T-helper 17 cell (primary cell): ENCODE measurements at regions not wholly inside any gene's neighbourhood (a gene's known extent, or its start where the extent isn't known, plus 50 kb on each side); places are given as distances from the start of the nearest gene placed in this dataset.
A peak's percentile ranks its signal among the peaks of the same experiment; 100 is the strongest.

Experiments
- ATAC-seq: fragments of 150-1000 bp; cut with Tn5 transposase; 2 replicates; pipeline ENCODE4 v1.10.0; 2021; ENCODE audit warnings: mild to moderate bottlenecking, moderate library complexity
- DNase-seq, 3 donors: peaks; one replicate each; pipeline versions ENCODE4 v3.0.0 to v3.0.0-alpha.2; 2020 to 2021
- H3K9me3 ChIP-seq: one replicate; pipeline ENCODE4 v1.7.0; 2013; ENCODE audit warnings: low read length, mild to moderate bottlenecking; ENCODE audit not compliant: control insufficient read depth, poor library complexity, severe bottlenecking
- H3K27ac Mint-ChIP-seq: one replicate; pipeline ENCODE4 v1.8.0; 2022; ENCODE audit warnings: mild to moderate bottlenecking, moderate library complexity, mixed read lengths
- H3K27me3 Mint-ChIP-seq: one replicate; pipeline ENCODE4 v1.8.0; 2022; ENCODE audit warnings: mixed read lengths
- H3K36me3 Mint-ChIP-seq: one replicate; pipeline ENCODE4 v1.8.0; 2022; ENCODE audit warnings: low read depth, mixed read lengths
- H3K4me1 Mint-ChIP-seq: one replicate; pipeline ENCODE4 v1.8.0; 2022; ENCODE audit warnings: mild to moderate bottlenecking, mixed read lengths
- H3K4me3 Mint-ChIP-seq: one replicate; pipeline ENCODE4 v1.8.0; 2022; ENCODE audit warnings: mild to moderate bottlenecking, moderate library complexity, mixed read lengths

DNA sequence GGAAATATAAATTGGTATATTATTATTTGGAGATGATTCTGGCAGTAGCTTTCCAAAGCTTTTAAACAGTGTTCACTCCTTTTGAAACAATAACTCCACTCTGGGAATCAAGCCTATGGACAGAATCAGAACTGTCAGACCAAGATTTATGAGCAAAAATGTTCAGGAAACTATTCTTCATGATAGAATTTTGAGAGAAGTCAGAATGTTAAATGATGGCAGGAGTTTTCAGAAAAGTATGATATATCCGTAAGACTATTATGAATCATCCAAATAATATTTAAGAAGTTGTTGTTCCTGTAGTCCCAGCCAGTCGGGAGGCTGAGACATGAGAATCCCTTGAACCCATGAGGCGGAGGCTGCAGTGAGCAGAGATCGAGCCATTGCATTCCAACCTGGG, 50.5 kb upstream of the ADGRG2 start:
- H3K27me3 Mint-ChIP-seq, result no peaks in the 10 kb centered on the region
- DNase-seq (no peak), ATAC-seq (no peak)
- H3K27ac Mint-ChIP-seq, result no peak overlapping the region
- no peaks in the 10 kb centered on the region for H3K4me1 Mint-ChIP-seq
- H3K9me3 ChIP-seq, result no peaks in the 10 kb centered on the region
- no peaks in the 10 kb centered on the region for H3K36me3 Mint-ChIP-seq
- H3K4me3 Mint-ChIP-seq, result no peak overlapping the region

- no peak overlapping the region for H3K4me3 Mint-ChIP-seq
- no peaks in the 10 kb centered on the region for H3K36me3 Mint-ChIP-seq
- H3K27ac Mint-ChIP-seq, result no peak overlapping the region
- no peaks in the 10 kb centered on the region for H3K9me3 ChIP-seq
- DNase-seq, result no peak
- H3K4me1 Mint-ChIP-seq, result no peaks in the 10 kb centered on the region
- no peaks in the 10 kb centered on the region for H3K27me3 Mint-ChIP-seq
- ATAC-seq, result no peak
These were observed 52.2 kb upstream of the ADGRG2 start for GRCh38 chrX:19174401-19175025.

DNA sequence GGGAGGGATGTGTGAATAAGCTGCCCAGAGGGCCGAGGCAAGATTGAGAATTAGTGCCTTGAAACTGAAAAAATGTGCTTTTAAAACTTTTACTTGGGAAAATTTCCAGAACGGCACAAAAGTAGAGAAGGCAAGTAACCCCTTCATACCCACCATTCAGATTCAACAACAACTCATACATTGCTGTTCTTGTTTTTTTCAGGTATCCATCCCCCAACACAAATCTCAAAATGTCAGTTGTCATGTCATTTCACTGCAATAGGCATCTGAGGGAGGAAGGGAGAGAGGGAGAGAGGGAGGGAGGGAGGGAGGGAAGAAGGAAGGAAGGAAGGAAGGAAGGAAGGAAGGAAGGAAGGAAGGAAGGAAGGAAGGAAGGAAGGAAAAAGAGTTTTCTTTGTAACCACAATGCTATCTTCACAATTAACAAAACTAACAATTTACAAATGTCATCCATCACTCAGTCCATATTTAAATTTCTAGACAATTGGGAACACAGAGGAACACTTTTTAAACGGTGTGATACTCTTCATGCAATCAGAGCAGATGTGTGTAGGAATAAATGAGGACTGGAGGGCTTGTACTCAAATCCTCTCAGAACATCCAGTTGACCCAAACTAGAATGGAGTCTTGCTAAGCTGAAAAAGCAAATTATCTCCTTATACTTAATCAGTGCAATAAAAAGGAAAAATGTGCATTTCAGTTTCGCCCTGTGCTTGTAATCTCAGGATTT, 54.8 kb upstream of the ADGRG2 start:
- ATAC-seq, result no peak
- Mint-ChIP-seq H3K36me3 (no peaks in the 10 kb centered on the region), H3K4me3 (no peak overlapping the region), H3K4me1 (no peaks in the 10 kb centered on the region), H3K27me3 (peaks cover 6% of the 10 kb centered on the region), H3K27ac (no peak overlapping the region)
- no peak for DNase-seq
- H3K9me3 ChIP-seq, result no peaks in the 10 kb centered on the region

GRCh38 chrX:19177721-19178120, 55.5 kb upstream of the ADGRG2 start:
- Mint-ChIP-seq H3K27ac (no peak overlapping the region), H3K4me3 (no peak overlapping the region), H3K27me3 (peaks cover 6% of the 10 kb centered on the region), H3K4me1 (no peaks in the 10 kb centered on the region), H3K36me3 (no peaks in the 10 kb centered on the region)
- no peak for DNase-seq
- no peaks in the 10 kb centered on the region for H3K9me3 ChIP-seq
- no peak for ATAC-seq

- no peaks in the 10 kb centered on the region for H3K9me3 ChIP-seq
- Mint-ChIP-seq H3K4me3 (no peak overlapping the region), H3K27ac (no peak overlapping the region), H3K4me1 (no peaks in the 10 kb centered on the region), H3K36me3 (no peaks in the 10 kb centered on the region), H3K27me3 (peaks cover 6% of the 10 kb centered on the region)
- no peak for DNase-seq
- no peak for ATAC-seq
These were observed 56.1 kb upstream of the ADGRG2 start for GRCh38 chrX:19178402-19178801.

DNA sequence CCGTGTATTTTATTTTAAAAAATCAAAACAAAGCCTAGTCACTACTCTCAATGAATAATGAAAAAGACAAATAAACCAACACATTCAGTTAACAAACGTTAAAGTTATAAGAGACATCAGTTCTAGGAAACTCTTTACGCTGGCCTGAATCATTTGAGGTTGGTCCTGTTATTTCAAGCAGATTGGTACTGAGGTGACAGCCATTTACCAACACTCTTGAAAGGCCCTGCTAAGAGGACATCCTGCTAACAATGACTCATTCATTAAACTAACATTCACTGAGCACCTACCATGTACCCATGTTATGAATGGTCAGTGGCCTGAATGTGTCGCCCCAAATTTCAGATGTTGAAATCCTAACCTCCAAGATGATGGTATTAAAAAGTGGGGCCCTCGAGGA, 57.1 kb upstream of the ADGRG2 start:
- Mint-ChIP-seq H3K27me3 (peaks cover 6% of the 10 kb centered on the region), H3K4me1 (no peaks in the 10 kb centered on the region), H3K36me3 (no peaks in the 10 kb centered on the region), H3K4me3 (no peak overlapping the region), H3K27ac (no peak overlapping the region)
- DNase-seq (no peak), ATAC-seq (no peak)
- H3K9me3 ChIP-seq, result no peaks in the 10 kb centered on the region

DNA sequence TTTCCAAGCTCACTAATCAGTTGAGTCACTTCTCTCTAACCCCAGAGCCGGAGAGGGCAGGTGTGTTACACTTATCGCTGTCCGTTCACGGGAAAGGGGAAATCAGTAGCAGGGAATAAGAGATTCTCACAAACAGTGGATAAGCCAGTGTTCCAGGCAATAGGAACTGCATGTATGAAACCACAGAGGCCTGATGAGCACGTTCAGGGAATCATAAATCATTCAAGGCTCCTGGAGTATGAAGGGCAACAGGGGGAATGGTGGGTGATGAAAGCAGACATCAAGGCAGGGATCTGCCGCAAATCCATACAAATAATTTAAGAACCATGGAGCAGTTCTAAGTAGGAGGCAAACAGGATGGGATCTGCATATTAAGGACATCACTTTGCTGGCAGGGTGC, 59.1 kb upstream of the ADGRG2 start:
- no peak overlapping the region for H3K4me3 Mint-ChIP-seq
- H3K27me3 Mint-ChIP-seq, result peaks cover 6% of the 10 kb centered on the region
- no peaks in the 10 kb centered on the region for H3K36me3 Mint-ChIP-seq
- ATAC-seq, result no peak
- H3K27ac Mint-ChIP-seq, result no peak overlapping the region
- no peaks in the 10 kb centered on the region for H3K9me3 ChIP-seq
- DNase-seq, result no peak
- H3K4me1 Mint-ChIP-seq, result no peaks in the 10 kb centered on the region

DNA sequence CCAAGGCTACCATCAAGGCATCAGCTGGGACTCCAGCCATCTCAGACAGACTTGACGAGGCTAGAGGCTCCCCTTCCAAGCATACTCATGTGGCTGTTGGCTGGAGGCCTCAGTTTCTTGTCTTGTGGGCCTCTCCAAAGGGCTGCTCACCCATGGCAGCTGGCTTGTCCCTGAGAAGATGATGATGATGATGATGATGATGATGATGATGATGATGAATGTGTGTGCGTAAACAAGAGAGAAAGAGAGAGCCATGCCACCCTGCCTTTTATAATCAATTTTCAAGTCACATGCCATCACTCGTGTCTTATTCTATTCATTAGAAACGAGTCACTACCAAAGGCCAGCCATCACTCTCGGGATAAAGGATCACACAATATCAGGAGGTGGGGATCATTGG, 60.5 kb upstream of the ADGRG2 start:
- DNase-seq (no peak), ATAC-seq (no peak)
- Mint-ChIP-seq H3K4me1 (no peaks in the 10 kb centered on the region), H3K36me3 (no peaks in the 10 kb centered on the region), H3K4me3 (no peak overlapping the region), H3K27ac (no peak overlapping the region), H3K27me3 (peaks cover 6% of the 10 kb centered on the region)
- H3K9me3 ChIP-seq, result no peaks in the 10 kb centered on the region

- no peaks in the 10 kb centered on the region for H3K4me1 Mint-ChIP-seq
- no peaks in the 10 kb centered on the region for H3K36me3 Mint-ChIP-seq
- ATAC-seq, result no peak
- H3K27me3 Mint-ChIP-seq, result peaks cover 6% of the 10 kb centered on the region
- H3K9me3 ChIP-seq, result no peaks in the 10 kb centered on the region
- H3K4me3 Mint-ChIP-seq, result no peak overlapping the region
- H3K27ac Mint-ChIP-seq, result no peak overlapping the region
- DNase-seq, result no peak
These were observed 61.7 kb upstream of the ADGRG2 start for GRCh38 chrX:19183761-19184477.

- ATAC-seq, result no peak
These were observed 66.3 kb upstream of the ADGRG2 start for GRCh38 chrX:19188566-19188965.

GRCh38 chrX:19190902-19191301, 68.6 kb upstream of the ADGRG2 start:
- no peak overlapping the region for H3K27ac Mint-ChIP-seq
- ATAC-seq (no peak), DNase-seq (no peak)
- no peaks in the 10 kb centered on the region for H3K9me3 ChIP-seq
- H3K4me1 Mint-ChIP-seq, result peaks cover 2% of the 10 kb centered on the region
- H3K4me3 Mint-ChIP-seq, result no peak overlapping the region
- no peaks in the 10 kb centered on the region for H3K36me3 Mint-ChIP-seq
- H3K27me3 Mint-ChIP-seq, result peaks cover 6% of the 10 kb centered on the region

More at GRCh38 chrX:19188566-19188965, 66.3 kb upstream of the ADGRG2 start:
- H3K27me3 Mint-ChIP-seq, result no peaks in the 10 kb centered on the region
- H3K36me3 Mint-ChIP-seq, result no peaks in the 10 kb centered on the region
- H3K9me3 ChIP-seq, result no peaks in the 10 kb centered on the region
- no peak for DNase-seq
- H3K4me3 Mint-ChIP-seq, result no peak overlapping the region
- no peaks in the 10 kb centered on the region for H3K4me1 Mint-ChIP-seq
- H3K27ac Mint-ChIP-seq, result no peak overlapping the region

GRCh38 chrX:19193565-19193964, 71.3 kb upstream of the ADGRG2 start:
- Mint-ChIP-seq H3K4me3 (no peak overlapping the region), H3K36me3 (no peaks in the 10 kb centered on the region), H3K27me3 (peaks cover 6% of the 10 kb centered on the region), H3K27ac (no peak overlapping the region), H3K4me1 (peaks cover 2% of the 10 kb centered on the region)
- no peaks in the 10 kb centered on the region for H3K9me3 ChIP-seq
- ATAC-seq, result no peak
- DNase-seq, result no peak

- no peaks in the 10 kb centered on the region for H3K9me3 ChIP-seq
- Mint-ChIP-seq H3K4me3 (peak overlapping the region; percentile 43), H3K36me3 (no peaks in the 10 kb centered on the region), H3K27ac (no peak overlapping the region), H3K27me3 (peaks cover 8% of the 10 kb centered on the region), H3K4me1 (peaks cover 2% of the 10 kb centered on the region)
- ATAC-seq (no peak), DNase-seq (no peak)
These were observed 72.3 kb upstream of the ADGRG2 start for GRCh38 chrX:19194285-19195242.
